ENCODE measurements at regions not wholly inside any gene's neighbourhood (a gene's known extent, or its start where the extent isn't known, plus 50 kb on each side); places are given as distances from the start of the nearest gene placed in this dataset.

- TF ChIP-seq GATA3 (IDR thresholded peaks at IDR 0.05; ENCODE audit: low read depth, low read length) = no peak
- TF ChIP-seq GATA2 (IDR thresholded peaks at IDR 0.05; ENCODE audit: low read depth, low read length) = no peak
Observed at GRCh38 chr2:12419803-12420202, 296.9 kb upstream of the TRIB2 start.

Data from SH-SY5Y (cell line).